ENCODE measurements at regions not wholly inside any gene's neighbourhood (a gene's known extent, or its start where the extent isn't known, plus 50 kb on each side); places are given as distances from the start of the nearest gene placed in this dataset.
"Not testable (repeated sequence)": the region's sequence is repeated elsewhere in the genome, so short reads cannot be mapped to it uniquely, and the experiment has no call there.

DNA sequence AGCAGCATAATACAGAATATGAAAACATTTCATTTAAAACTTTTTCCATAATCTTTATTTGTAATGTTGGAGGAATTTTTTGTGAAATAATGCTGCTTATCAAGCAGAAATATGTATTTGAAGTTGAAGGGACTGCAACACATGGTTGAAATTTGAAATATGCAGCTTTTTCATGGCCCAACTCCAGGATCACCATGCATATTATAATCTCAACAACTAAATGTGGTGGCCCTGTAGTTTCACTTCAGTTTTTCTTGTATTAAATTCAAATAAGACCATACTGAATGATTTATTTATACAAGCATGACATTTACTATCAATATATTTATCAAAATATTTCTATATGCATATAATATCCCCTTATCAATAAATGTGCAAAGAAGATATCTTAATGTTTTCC lies 157.7 kb upstream of the LHX8 start:
- no peak for TF ChIP-seq SPI1 (IDR thresholded peaks at IDR 0.05; ENCODE audit: borderline replicate concordance, low read depth)
- no peak overlapping the region for H3K27ac ChIP-seq (replicated peaks)
- no peak overlapping the region for H3K4me3 ChIP-seq (replicated peaks; ENCODE audit: insufficient read depth, low read length)
- H3K27me3 ChIP-seq (ENCODE audit: insufficient read depth, poor library complexity, severe bottlenecking), result no peaks in the 10 kb centered on the region
- no peak for DNase-seq (ENCODE audit: low read depth in 1 of 2, low spot score in 1 of 2)

DNA sequence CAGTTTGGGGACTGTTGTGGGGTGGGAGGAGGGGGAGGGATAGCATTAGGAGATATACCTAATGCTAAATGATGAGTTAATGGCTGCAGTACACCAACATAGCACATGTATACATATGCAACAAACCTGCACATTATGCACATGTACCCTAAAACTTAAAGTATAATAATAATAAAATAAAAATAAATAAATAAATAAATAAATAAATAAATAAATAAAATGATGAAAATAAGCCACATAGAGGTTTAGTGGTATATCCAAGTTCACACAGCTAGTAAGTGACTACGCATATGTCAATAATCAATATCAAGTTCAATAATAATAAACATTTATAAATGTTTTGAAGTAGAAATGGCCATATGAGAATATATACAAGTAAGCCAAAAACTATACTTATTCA lies 141.7 kb upstream of the LHX8 start:
- not testable (repeated sequence) for H3K27ac ChIP-seq (replicated peaks); H3K27me3 ChIP-seq (ENCODE audit: insufficient read depth, poor library complexity, severe bottlenecking); DNase-seq (ENCODE audit: low read depth in 1 of 2, low spot score in 1 of 2); H3K4me3 ChIP-seq (replicated peaks; ENCODE audit: insufficient read depth, low read length)

DNA sequence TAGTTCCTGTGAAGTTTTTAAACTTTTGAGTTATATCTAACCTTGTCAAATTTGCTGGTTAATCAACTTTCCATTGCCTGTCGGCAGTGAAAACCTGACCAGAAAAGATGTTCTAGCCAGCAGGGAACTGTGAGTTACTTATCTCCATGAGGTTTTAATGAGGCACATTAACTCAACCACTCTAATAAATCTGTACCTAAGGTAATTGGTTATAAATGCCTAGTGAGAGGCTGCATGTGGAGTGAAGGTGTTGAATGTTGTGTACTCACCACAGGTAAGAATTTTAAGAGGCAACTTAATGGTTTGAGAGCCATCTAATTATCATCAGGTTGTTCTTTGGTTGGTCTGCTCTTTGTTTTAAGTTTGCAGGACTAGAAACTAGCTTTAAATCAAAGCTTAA lies 138.4 kb upstream of the LHX8 start:
- no peak overlapping the region for H3K27ac ChIP-seq (replicated peaks)
- DNase-seq (ENCODE audit: low read depth in 1 of 2, low spot score in 1 of 2), result no peak
- H3K27me3 ChIP-seq (ENCODE audit: insufficient read depth, poor library complexity, severe bottlenecking), result no peaks in the 10 kb centered on the region
- TF ChIP-seq SPI1 (IDR thresholded peaks at IDR 0.05; ENCODE audit: borderline replicate concordance, low read depth), result no peak
- TF ChIP-seq, protein P1, sequence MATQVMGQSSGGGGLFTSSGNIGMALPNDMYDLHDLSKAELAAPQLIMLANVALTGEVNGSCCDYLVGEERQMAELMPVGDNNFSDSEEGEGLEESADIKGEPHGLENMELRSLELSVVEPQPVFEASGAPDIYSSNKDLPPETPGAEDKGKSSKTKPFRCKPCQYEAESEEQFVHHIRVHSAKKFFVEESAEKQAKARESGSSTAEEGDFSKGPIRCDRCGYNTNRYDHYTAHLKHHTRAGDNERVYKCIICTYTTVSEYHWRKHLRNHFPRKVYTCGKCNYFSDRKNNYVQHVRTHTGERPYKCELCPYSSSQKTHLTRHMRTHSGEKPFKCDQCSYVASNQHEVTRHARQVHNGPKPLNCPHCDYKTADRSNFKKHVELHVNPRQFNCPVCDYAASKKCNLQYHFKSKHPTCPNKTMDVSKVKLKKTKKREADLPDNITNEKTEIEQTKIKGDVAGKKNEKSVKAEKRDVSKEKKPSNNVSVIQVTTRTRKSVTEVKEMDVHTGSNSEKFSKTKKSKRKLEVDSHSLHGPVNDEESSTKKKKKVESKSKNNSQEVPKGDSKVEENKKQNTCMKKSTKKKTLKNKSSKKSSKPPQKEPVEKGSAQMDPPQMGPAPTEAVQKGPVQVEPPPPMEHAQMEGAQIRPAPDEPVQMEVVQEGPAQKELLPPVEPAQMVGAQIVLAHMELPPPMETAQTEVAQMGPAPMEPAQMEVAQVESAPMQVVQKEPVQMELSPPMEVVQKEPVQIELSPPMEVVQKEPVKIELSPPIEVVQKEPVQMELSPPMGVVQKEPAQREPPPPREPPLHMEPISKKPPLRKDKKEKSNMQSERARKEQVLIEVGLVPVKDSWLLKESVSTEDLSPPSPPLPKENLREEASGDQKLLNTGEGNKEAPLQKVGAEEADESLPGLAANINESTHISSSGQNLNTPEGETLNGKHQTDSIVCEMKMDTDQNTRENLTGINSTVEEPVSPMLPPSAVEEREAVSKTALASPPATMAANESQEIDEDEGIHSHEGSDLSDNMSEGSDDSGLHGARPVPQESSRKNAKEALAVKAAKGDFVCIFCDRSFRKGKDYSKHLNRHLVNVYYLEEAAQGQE (IDR thresholded peaks at IDR 0.05; ENCODE audit: insufficient replicate concordance, low read depth), result no peak
- TF ChIP-seq POLR2AphosphoS5 (IDR thresholded peaks at IDR 0.05; ENCODE audit: low read depth), result no peak
- TF ChIP-seq, protein P2, sequence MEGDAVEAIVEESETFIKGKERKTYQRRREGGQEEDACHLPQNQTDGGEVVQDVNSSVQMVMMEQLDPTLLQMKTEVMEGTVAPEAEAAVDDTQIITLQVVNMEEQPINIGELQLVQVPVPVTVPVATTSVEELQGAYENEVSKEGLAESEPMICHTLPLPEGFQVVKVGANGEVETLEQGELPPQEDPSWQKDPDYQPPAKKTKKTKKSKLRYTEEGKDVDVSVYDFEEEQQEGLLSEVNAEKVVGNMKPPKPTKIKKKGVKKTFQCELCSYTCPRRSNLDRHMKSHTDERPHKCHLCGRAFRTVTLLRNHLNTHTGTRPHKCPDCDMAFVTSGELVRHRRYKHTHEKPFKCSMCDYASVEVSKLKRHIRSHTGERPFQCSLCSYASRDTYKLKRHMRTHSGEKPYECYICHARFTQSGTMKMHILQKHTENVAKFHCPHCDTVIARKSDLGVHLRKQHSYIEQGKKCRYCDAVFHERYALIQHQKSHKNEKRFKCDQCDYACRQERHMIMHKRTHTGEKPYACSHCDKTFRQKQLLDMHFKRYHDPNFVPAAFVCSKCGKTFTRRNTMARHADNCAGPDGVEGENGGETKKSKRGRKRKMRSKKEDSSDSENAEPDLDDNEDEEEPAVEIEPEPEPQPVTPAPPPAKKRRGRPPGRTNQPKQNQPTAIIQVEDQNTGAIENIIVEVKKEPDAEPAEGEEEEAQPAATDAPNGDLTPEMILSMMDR (IDR thresholded peaks at IDR 0.05; ENCODE audit: insufficient read depth, low read length), result no peak
- no peak for TF ChIP-seq GABPA (IDR thresholded peaks at IDR 0.05; ENCODE audit: low read depth)
- no peak overlapping the region for H3K4me3 ChIP-seq (replicated peaks; ENCODE audit: insufficient read depth, low read length)

DNA sequence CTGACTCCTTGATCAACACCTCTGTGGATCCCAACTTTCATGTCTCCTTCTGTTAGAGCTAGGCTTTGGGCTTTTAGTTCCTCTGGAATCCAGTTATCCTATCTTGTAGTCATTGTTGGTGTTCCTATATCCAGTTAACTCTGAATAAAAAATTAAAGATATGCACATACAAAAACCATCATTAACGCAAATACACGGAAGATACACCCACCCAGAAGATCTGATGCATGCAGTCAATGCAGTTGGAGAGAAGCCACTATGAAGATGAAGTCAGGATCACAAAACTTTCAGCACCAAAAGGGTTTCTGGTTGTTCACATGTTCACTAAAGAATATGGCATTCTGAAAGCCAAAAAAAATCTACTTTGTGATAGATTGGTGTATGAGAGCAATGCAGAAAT lies 123.6 kb upstream of the LHX8 start:
- no peak overlapping the region for H3K27ac ChIP-seq (replicated peaks)
- no peak for DNase-seq (ENCODE audit: low read depth in 1 of 2, low spot score in 1 of 2)
- no peaks in the 10 kb centered on the region for H3K27me3 ChIP-seq (ENCODE audit: insufficient read depth, poor library complexity, severe bottlenecking)
- TF ChIP-seq POLR2AphosphoS5 (IDR thresholded peaks at IDR 0.05; ENCODE audit: low read depth) (no peak), GABPA (IDR thresholded peaks at IDR 0.05; ENCODE audit: low read depth) (no peak), SPI1 (IDR thresholded peaks at IDR 0.05; ENCODE audit: borderline replicate concordance, low read depth) (no peak)
- TF ChIP-seq, protein P1 (IDR thresholded peaks at IDR 0.05; ENCODE audit: insufficient replicate concordance, low read depth), result no peak
- TF ChIP-seq, protein P2 (IDR thresholded peaks at IDR 0.05; ENCODE audit: insufficient read depth, low read length), result no peak
- no peak overlapping the region for H3K4me3 ChIP-seq (replicated peaks; ENCODE audit: insufficient read depth, low read length)

DNA sequence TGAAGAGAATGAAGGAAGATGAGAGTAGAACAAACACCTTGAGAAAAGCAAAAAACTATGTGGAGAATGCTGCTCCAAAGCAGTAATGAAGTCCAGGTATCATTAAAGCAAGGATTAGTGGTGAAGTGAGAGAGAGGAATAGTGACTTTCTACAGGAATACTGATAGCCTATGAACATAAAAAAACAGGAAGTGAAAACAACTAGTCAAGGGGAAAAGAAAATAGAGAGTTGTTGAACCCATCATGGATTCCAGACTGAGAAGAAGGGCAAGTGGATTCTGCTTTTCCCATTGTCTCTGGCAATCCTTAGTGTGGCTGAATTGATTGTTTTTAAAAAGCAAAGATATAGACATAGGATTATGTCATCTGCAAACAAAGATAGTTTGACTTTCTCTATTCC lies 119.9 kb upstream of the LHX8 start:
- Histone ChIP-seq H3K4me3 (replicated peaks; ENCODE audit: insufficient read depth, low read length) (no peak overlapping the region), H3K27me3 (ENCODE audit: insufficient read depth, poor library complexity, severe bottlenecking) (no peaks in the 10 kb centered on the region), H3K27ac (replicated peaks) (no peak overlapping the region)
- no peak for DNase-seq (ENCODE audit: low read depth in 1 of 2, low spot score in 1 of 2)
- TF ChIP-seq SPI1 (IDR thresholded peaks at IDR 0.05; ENCODE audit: borderline replicate concordance, low read depth), result peak; percentile 56; the same call in 1 of the 2 replicates
- no peak for TF ChIP-seq GABPA (IDR thresholded peaks at IDR 0.05; ENCODE audit: low read depth)

Measured in HL-60 (cell line).